Astrocyte (in vitro differentiated cells and primary cell): ENCODE measurements at regions not wholly inside any gene's neighbourhood (a gene's known extent, or its start where the extent isn't known, plus 50 kb on each side); places are given as distances from the start of the nearest gene placed in this dataset.

Experiments
- DNase-seq: peaks from one replicate; pipeline ENCODE4 v3.0.0-alpha.2; 2010; ENCODE audit warnings: low read depth
- FAIRE-seq: peaks from 2 replicates; lab custom pipeline; 2011; peaks lifted over from hg19 to GRCh38; lab: Jason Lieb, UNC
- H2AFZ ChIP-seq: 2 replicates; pipeline ENCODE4 v1.6.0; 2012; ENCODE audit warnings: low read depth, low read length, inconsistent platforms
- H3K27ac ChIP-seq: 2 replicates; pipeline ENCODE4 v1.5.1; 2011; ENCODE audit warnings: low read depth, low read length, inconsistent platforms
- H3K27me3 ChIP-seq: 2 replicates; pipeline ENCODE4 v1.6.0; 2011; ENCODE audit warnings: low read length, inconsistent platforms; ENCODE audit not compliant: insufficient read depth
- H3K36me3 ChIP-seq: 2 replicates; pipeline ENCODE4 v1.5.1; 2011; ENCODE audit warnings: low read length, inconsistent platforms; ENCODE audit not compliant: insufficient read depth
- H3K4me1 ChIP-seq: 2 replicates; pipeline ENCODE4 v1.5.1; 2011; ENCODE audit warnings: low read length, inconsistent platforms; ENCODE audit not compliant: insufficient read depth
- H3K4me2 ChIP-seq: 2 replicates; pipeline ENCODE4 v1.6.0; 2012; ENCODE audit warnings: low read length, inconsistent platforms
- H3K4me3 ChIP-seq: 2 replicates; pipeline ENCODE4 v1.5.1; 2011; ENCODE audit warnings: low read depth, mild to moderate bottlenecking, low read length, inconsistent platforms; ENCODE audit not compliant: insufficient read depth
- H3K79me2 ChIP-seq: 2 replicates; pipeline ENCODE4 v1.6.0; 2012; ENCODE audit warnings: mild to moderate bottlenecking, low read length, inconsistent platforms; ENCODE audit not compliant: insufficient read depth
- H3K9ac ChIP-seq: 2 replicates; pipeline ENCODE4 v1.6.0; 2012; ENCODE audit warnings: mild to moderate bottlenecking, low read length, inconsistent platforms
- H3K9me3 ChIP-seq: 2 replicates; pipeline ENCODE4 v1.5.1; 2012; ENCODE audit warnings: low read depth, mild to moderate bottlenecking, low read length, inconsistent platforms; ENCODE audit not compliant: insufficient read depth
- H4K20me1 ChIP-seq: 2 replicates; pipeline ENCODE4 v1.6.0; 2012; ENCODE audit warnings: low read length, inconsistent platforms; ENCODE audit not compliant: insufficient read depth
- H3K27ac Mint-ChIP-seq: one replicate; pipeline ENCODE4 v1.8.0; 2021; ENCODE audit warnings: mild to moderate bottlenecking, mixed read lengths; ENCODE audit not compliant: unreplicated experiment
- H3K27me3 Mint-ChIP-seq: one replicate; pipeline ENCODE4 v1.8.0; 2021; ENCODE audit warnings: low read depth, mixed read lengths; ENCODE audit not compliant: unreplicated experiment
- H3K36me3 Mint-ChIP-seq: one replicate; pipeline ENCODE4 v1.8.0; 2021; ENCODE audit warnings: low read depth, mixed read lengths; ENCODE audit not compliant: unreplicated experiment
- H3K4me1 Mint-ChIP-seq: one replicate; pipeline ENCODE4 v1.8.0; 2021; ENCODE audit warnings: low read depth, mixed read lengths; ENCODE audit not compliant: unreplicated experiment
- H3K4me3 Mint-ChIP-seq: one replicate; pipeline ENCODE4 v1.8.0; 2021; ENCODE audit warnings: mild to moderate bottlenecking, moderate library complexity, mixed read lengths; ENCODE audit not compliant: unreplicated experiment
- H3K9me3 Mint-ChIP-seq: one replicate; pipeline ENCODE4 v1.8.0; 2021; ENCODE audit warnings: mild to moderate bottlenecking, mixed read lengths; ENCODE audit not compliant: unreplicated experiment
- CTCF ChIP-seq: IDR thresholded peaks from 2 replicates; pipeline ENCODE4 v1.5.1; 2011; ENCODE audit warnings: low read depth, mild to moderate bottlenecking, inconsistent platforms, low read length, moderate library complexity; ENCODE audit not compliant: insufficient read depth
- EZH2 ChIP-seq: IDR thresholded peaks from 2 replicates; pipeline ENCODE4 v1.6.1; 2012; ENCODE audit warnings: mild to moderate bottlenecking, low read length, inconsistent platforms; ENCODE audit not compliant: insufficient read depth

GRCh38 chr18:24530630-24531111 lies 70.2 kb downstream of the HRH4 start:
- FAIRE-seq, result no peak
- peaks cover 2% of the 10 kb centered on the region for H3K27me3 Mint-ChIP-seq
- no peak overlapping the region for H3K4me3 Mint-ChIP-seq

GRCh38 chr18:24534271-24534670 lies 73.8 kb downstream of the HRH4 start:
- Mint-ChIP-seq H3K9me3 (peaks cover 5% of the 10 kb centered on the region), H3K4me1 (peaks cover 22% of the 10 kb centered on the region), H3K36me3 (no peaks in the 10 kb centered on the region), H3K27ac (no peak overlapping the region), H3K4me3 (no peak overlapping the region), H3K27me3 (peaks cover 1% of the 10 kb centered on the region)
- Histone ChIP-seq H3K4me2 (no peak overlapping the region), H3K4me1 (peaks cover 7% of the 10 kb centered on the region), H3K9me3 (no peaks in the 10 kb centered on the region), H3K9ac (no peak overlapping the region), H4K20me1 (no peaks in the 10 kb centered on the region), H3K27ac (no peak overlapping the region), H3K27me3 (no peaks in the 10 kb centered on the region), H3K36me3 (no peaks in the 10 kb centered on the region), H2AFZ (no peak overlapping the region), H3K4me3 (no peak overlapping the region), H3K79me2 (no peaks in the 10 kb centered on the region)
- no peak for FAIRE-seq
- TF ChIP-seq EZH2 (no peak), CTCF (no peak)
- no peak for DNase-seq

More at GRCh38 chr18:24530630-24531111, 70.2 kb downstream of the HRH4 start:
- Histone ChIP-seq H3K27ac (no peak overlapping the region), H2AFZ (peak overlapping the region; percentile 28), H3K9ac (no peak overlapping the region), H3K79me2 (no peaks in the 10 kb centered on the region), H3K9me3 (no peaks in the 10 kb centered on the region), H3K4me2 (peak overlapping the region; percentile 72), H3K36me3 (no peaks in the 10 kb centered on the region), H3K4me1 (peaks cover 7% of the 10 kb centered on the region), H4K20me1 (no peaks in the 10 kb centered on the region), H3K27me3 (no peaks in the 10 kb centered on the region), H3K4me3 (peak overlapping the region; percentile 17)
- TF ChIP-seq CTCF (no peak), EZH2 (no peak)
- Mint-ChIP-seq H3K9me3 (peaks cover 5% of the 10 kb centered on the region), H3K36me3 (no peaks in the 10 kb centered on the region), H3K4me1 (peaks cover 8% of the 10 kb centered on the region), H3K27ac (no peak overlapping the region)
- DNase-seq, result peak; percentile 77

GRCh38 chr18:24534737-24535136 lies 74.3 kb downstream of the HRH4 start:
- H3K4me2 ChIP-seq, result no peak overlapping the region
- no peak overlapping the region for H3K4me3 Mint-ChIP-seq
- H3K4me1 ChIP-seq, result peaks cover 7% of the 10 kb centered on the region
- H3K27me3 ChIP-seq, result no peaks in the 10 kb centered on the region
- no peaks in the 10 kb centered on the region for H3K36me3 Mint-ChIP-seq
- H3K9me3 Mint-ChIP-seq, result peaks cover 5% of the 10 kb centered on the region
- H3K4me3 ChIP-seq, result no peak overlapping the region
- peaks cover 22% of the 10 kb centered on the region for H3K4me1 Mint-ChIP-seq
- no peaks in the 10 kb centered on the region for H3K79me2 ChIP-seq
- H3K27ac Mint-ChIP-seq, result no peak overlapping the region
- no peak overlapping the region for H2AFZ ChIP-seq
- FAIRE-seq, result no peak
- no peaks in the 10 kb centered on the region for H3K27me3 Mint-ChIP-seq
- H3K36me3 ChIP-seq, result no peaks in the 10 kb centered on the region
- H3K9ac ChIP-seq, result no peak overlapping the region
- H3K27ac ChIP-seq, result no peak overlapping the region
- H4K20me1 ChIP-seq, result no peaks in the 10 kb centered on the region
- DNase-seq, result no peak
- TF ChIP-seq EZH2 (no peak), CTCF (no peak)
- H3K9me3 ChIP-seq, result no peaks in the 10 kb centered on the region
